DOHH2 (cell line): ENCODE measurements at regions not wholly inside any gene's neighbourhood (a gene's known extent, or its start where the extent isn't known, plus 50 kb on each side); places are given as distances from the start of the nearest gene placed in this dataset.
"Not testable (repeated sequence)": the region's sequence is repeated elsewhere in the genome, so short reads cannot be mapped to it uniquely, and the experiment has no call there.

Source experiments
- H3F3A ChIP-seq: fragments of 200-600 bp; sonication (generic), shearing (Covaris generic); 2 replicates; pipeline ENCODE4 v1.6.0; 2016; ENCODE audit warnings: antibody characterized with exemption, mild to moderate bottlenecking; ENCODE audit not compliant: control insufficient read depth, insufficient read depth
- H3K27ac ChIP-seq: fragments of 200-600 bp; sonication (generic); 2 replicates; pipeline ENCODE4 v1.5.1; 2014; ENCODE audit warnings: low read depth, mild to moderate bottlenecking, low read length, moderate library complexity
- H3K27me3 ChIP-seq: fragments of 200-600 bp; sonication (generic); 2 replicates; pipeline ENCODE4 v1.6.1; 2014; ENCODE audit warnings: mild to moderate bottlenecking, low read length, mixed read lengths; ENCODE audit not compliant: control insufficient read depth
- H3K36me3 ChIP-seq: fragments of 200-600 bp; sonication (generic); 2 replicates; pipeline ENCODE4 v1.6.1; 2014; ENCODE audit warnings: mild to moderate bottlenecking, low read length, moderate library complexity, mixed read lengths; ENCODE audit not compliant: control insufficient read depth
- H3K4me1 ChIP-seq: fragments of 200-600 bp; sonication (generic); 2 replicates; pipeline ENCODE4 v1.6.1; 2014; ENCODE audit warnings: mild to moderate bottlenecking, low read length, mixed read lengths; ENCODE audit not compliant: control insufficient read depth
- H3K4me2 ChIP-seq: fragments of 200-600 bp; sonication (generic); 2 replicates; pipeline ENCODE4 v1.6.0; 2014; ENCODE audit warnings: mild to moderate bottlenecking, low read length, moderate library complexity
- H3K4me3 ChIP-seq: fragments of 200-600 bp; sonication (generic); 2 replicates; pipeline ENCODE4 v1.5.1; 2014; ENCODE audit warnings: mild to moderate bottlenecking, low read length, mixed read lengths
- H3K79me2 ChIP-seq: fragments of 200-600 bp; sonication (generic); 2 replicates; pipeline ENCODE4 v1.6.1; 2014; ENCODE audit warnings: mild to moderate bottlenecking, low read length, mixed read lengths; ENCODE audit not compliant: control insufficient read depth
- H3K9me2 ChIP-seq: fragments of 200-600 bp; sonication (generic); replicated peaks from 2 replicates; pipeline ENCODE4 v1.6.1; 2014; ENCODE audit warnings: mild to moderate bottlenecking, low read length, mixed read lengths; ENCODE audit not compliant: control insufficient read depth
- H3K9me3 ChIP-seq: fragments of 200-600 bp; sonication (generic); 2 replicates; pipeline ENCODE4 v1.6.1; 2014; ENCODE audit warnings: antibody characterized with exemption, low read length, mixed read lengths; ENCODE audit not compliant: control insufficient read depth, insufficient read depth
- H4K20me1 ChIP-seq: fragments of 200-600 bp; sonication (generic); 2 replicates; pipeline ENCODE4 v1.6.0; 2014; ENCODE audit warnings: low read depth, mild to moderate bottlenecking, antibody characterized with exemption, low read length, moderate library complexity; ENCODE audit not compliant: control insufficient read depth, insufficient read depth
- EZH2phosphoT487 ChIP-seq: fragments of 200-600 bp; sonication (generic); IDR thresholded peaks from 2 replicates; pipeline ENCODE4 v1.6.1; 2017; ENCODE audit warnings: borderline replicate concordance, mild to moderate bottlenecking, antibody characterized with exemption, low read length, moderate library complexity, mixed read lengths
- TF ChIP-seq, protein P1 (sequence below): fragments of 200-600 bp; sonication (generic); IDR thresholded peaks from one replicate; pipeline ENCODE4 v1.5.1; 2014; ENCODE audit warnings: antibody characterized with exemption, mild to moderate bottlenecking, low read depth, low read length; ENCODE audit not compliant: poor library complexity, severe bottlenecking

GRCh38 chrX:18076434-18076833 lies 144.3 kb downstream of the BEND2 start:
- TF ChIP-seq EZH2phosphoT487 = no peak
- TF ChIP-seq, protein P1, sequence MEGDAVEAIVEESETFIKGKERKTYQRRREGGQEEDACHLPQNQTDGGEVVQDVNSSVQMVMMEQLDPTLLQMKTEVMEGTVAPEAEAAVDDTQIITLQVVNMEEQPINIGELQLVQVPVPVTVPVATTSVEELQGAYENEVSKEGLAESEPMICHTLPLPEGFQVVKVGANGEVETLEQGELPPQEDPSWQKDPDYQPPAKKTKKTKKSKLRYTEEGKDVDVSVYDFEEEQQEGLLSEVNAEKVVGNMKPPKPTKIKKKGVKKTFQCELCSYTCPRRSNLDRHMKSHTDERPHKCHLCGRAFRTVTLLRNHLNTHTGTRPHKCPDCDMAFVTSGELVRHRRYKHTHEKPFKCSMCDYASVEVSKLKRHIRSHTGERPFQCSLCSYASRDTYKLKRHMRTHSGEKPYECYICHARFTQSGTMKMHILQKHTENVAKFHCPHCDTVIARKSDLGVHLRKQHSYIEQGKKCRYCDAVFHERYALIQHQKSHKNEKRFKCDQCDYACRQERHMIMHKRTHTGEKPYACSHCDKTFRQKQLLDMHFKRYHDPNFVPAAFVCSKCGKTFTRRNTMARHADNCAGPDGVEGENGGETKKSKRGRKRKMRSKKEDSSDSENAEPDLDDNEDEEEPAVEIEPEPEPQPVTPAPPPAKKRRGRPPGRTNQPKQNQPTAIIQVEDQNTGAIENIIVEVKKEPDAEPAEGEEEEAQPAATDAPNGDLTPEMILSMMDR = no peak
- Histone ChIP-seq H3K4me1 (no peaks in the 10 kb centered on the region), H3K79me2 (no peaks in the 10 kb centered on the region), H3K9me2 (no peaks in the 10 kb centered on the region), H3K4me2 (no peak overlapping the region), H3K4me3 (no peak overlapping the region), H3K27ac (no peak overlapping the region), H3F3A (no peaks in the 10 kb centered on the region), H3K9me3 (no peaks in the 10 kb centered on the region), H4K20me1 (no peaks in the 10 kb centered on the region), H3K36me3 (no peaks in the 10 kb centered on the region), H3K27me3 (no peaks in the 10 kb centered on the region)

GRCh38 chrX:18075603-18076002 lies 145.1 kb downstream of the BEND2 start:
- Histone ChIP-seq H3K27ac (no peak overlapping the region), H3K4me1 (no peaks in the 10 kb centered on the region), H3F3A (no peaks in the 10 kb centered on the region), H3K9me2 (no peaks in the 10 kb centered on the region), H3K4me3 (no peak overlapping the region), H3K79me2 (no peaks in the 10 kb centered on the region), H3K36me3 (no peaks in the 10 kb centered on the region), H3K4me2 (no peak overlapping the region), H3K9me3 (no peaks in the 10 kb centered on the region), H4K20me1 (no peaks in the 10 kb centered on the region), H3K27me3 (no peaks in the 10 kb centered on the region)
- TF ChIP-seq EZH2phosphoT487 = no peak
- TF ChIP-seq, protein P1 = no peak

DNA sequence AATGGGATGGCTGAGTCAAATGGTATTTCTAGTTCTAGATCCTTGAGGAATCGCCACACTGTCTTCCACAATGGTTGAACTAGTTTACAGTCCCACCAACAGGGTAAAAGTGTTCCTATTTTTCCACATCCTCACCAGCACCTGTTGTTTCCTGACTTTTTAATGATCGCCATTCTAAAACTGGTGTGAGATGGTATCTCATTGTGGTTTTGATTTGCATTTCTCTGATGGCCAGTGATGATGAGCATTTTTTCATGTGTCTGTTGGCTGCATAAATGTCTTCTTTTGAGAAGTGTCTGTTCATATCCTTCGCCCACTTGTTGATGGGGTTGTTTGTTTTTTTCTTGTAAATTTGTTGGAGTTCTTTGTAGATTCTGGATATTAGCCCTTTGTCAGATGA lies 152.6 kb downstream of the BEND2 start:
- not testable (repeated sequence) for H3K4me3 ChIP-seq, H3K36me3 ChIP-seq, H3K4me2 ChIP-seq, H3K9me2 ChIP-seq, H3K27ac ChIP-seq, H3K9me3 ChIP-seq, H4K20me1 ChIP-seq, H3K79me2 ChIP-seq, H3K27me3 ChIP-seq, H3K4me1 ChIP-seq, H3F3A ChIP-seq

DNA sequence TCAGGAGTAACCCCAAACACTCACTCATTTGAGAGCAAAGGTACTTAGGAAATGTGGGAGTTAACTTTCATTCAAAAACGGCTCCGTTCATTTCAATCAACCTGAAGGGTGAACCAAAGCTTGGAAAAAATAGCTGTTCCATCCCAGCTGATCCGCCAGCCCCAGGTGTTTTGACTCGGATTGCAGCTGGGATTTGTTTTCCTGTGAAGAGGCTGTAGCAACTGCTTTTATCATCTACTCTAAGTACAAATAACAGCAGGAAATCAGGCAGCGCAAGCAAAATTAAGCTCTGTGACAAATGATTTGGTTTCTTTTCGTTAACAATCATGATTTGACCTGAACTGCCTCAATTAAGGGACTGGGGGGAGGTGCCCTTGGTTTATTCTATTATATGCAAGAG lies 154.7 kb downstream of the BEND2 start:
- no peaks in the 10 kb centered on the region for H3K27me3 ChIP-seq
- no peak overlapping the region for H3K4me3 ChIP-seq
- no peak overlapping the region for H3K4me2 ChIP-seq
- TF ChIP-seq, protein P1 = no peak
- no peak for TF ChIP-seq EZH2phosphoT487
- no peak overlapping the region for H3K27ac ChIP-seq
- H3K9me3 ChIP-seq = no peaks in the 10 kb centered on the region
- no peaks in the 10 kb centered on the region for H3K9me2 ChIP-seq
- H4K20me1 ChIP-seq = no peaks in the 10 kb centered on the region
- H3F3A ChIP-seq = no peaks in the 10 kb centered on the region
- no peaks in the 10 kb centered on the region for H3K79me2 ChIP-seq
- H3K4me1 ChIP-seq = no peaks in the 10 kb centered on the region
- no peaks in the 10 kb centered on the region for H3K36me3 ChIP-seq
